Osteocyte (in vitro differentiated cells): ENCODE measurements at regions not wholly inside any gene's neighbourhood (a gene's known extent, or its start where the extent isn't known, plus 50 kb on each side); places are given as distances from the start of the nearest gene placed in this dataset.

Source experiments
- DNase-seq: peaks from one replicate; pipeline ENCODE4 v3.0.0; 2021; ENCODE audit warnings: mixed read lengths; ENCODE audit not compliant: unreplicated experiment; ENCODE audit errors: extremely low spot score
- H3K27ac Mint-ChIP-seq: one replicate; pipeline ENCODE4 v1.8.0; 2021; ENCODE audit warnings: mild to moderate bottlenecking, mixed read lengths; ENCODE audit not compliant: unreplicated experiment
- H3K27me3 Mint-ChIP-seq: one replicate; pipeline ENCODE4 v1.8.0; 2021; ENCODE audit warnings: mixed read lengths; ENCODE audit not compliant: unreplicated experiment
- H3K36me3 Mint-ChIP-seq: one replicate; pipeline ENCODE4 v1.8.0; 2021; ENCODE audit warnings: mixed read lengths; ENCODE audit not compliant: unreplicated experiment
- H3K4me1 Mint-ChIP-seq: one replicate; pipeline ENCODE4 v1.8.0; 2021; ENCODE audit warnings: mixed read lengths; ENCODE audit not compliant: unreplicated experiment
- H3K4me3 Mint-ChIP-seq: one replicate; pipeline ENCODE4 v1.8.0; 2021; ENCODE audit warnings: mild to moderate bottlenecking, moderate library complexity, mixed read lengths; ENCODE audit not compliant: unreplicated experiment
- H3K9me3 Mint-ChIP-seq: one replicate; pipeline ENCODE4 v1.8.0; 2021; ENCODE audit warnings: mixed read lengths; ENCODE audit not compliant: unreplicated experiment
- TF ChIP-seq, protein P1 (sequence below): fragments of 200-600 bp; sonication (generic); IDR thresholded peaks from 2 replicates; pipeline ENCODE4 v1.5.0; 2021; ENCODE audit warnings: antibody characterized with exemption, mild to moderate bottlenecking, moderate library complexity

DNA sequence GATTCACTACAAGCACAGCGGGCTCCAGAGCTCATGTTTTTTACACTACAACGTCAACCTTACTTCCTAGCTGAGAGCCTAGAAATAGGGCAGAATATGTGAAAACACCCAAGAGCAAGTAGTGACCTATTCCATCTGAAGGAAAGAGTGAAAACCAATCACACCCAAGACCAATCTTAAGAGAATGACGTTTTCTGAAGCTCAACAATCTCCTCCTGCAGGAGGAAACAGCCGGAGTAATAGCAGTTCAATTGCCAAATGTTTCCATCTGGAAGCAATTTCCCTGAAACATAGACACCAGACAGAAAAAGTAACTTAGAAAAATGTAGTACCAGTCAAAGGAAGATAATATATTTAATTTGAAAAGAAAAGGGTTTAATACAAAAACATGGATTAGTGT lies 142.4 kb downstream of the ANXA5 start:
- TF ChIP-seq, protein P1, sequence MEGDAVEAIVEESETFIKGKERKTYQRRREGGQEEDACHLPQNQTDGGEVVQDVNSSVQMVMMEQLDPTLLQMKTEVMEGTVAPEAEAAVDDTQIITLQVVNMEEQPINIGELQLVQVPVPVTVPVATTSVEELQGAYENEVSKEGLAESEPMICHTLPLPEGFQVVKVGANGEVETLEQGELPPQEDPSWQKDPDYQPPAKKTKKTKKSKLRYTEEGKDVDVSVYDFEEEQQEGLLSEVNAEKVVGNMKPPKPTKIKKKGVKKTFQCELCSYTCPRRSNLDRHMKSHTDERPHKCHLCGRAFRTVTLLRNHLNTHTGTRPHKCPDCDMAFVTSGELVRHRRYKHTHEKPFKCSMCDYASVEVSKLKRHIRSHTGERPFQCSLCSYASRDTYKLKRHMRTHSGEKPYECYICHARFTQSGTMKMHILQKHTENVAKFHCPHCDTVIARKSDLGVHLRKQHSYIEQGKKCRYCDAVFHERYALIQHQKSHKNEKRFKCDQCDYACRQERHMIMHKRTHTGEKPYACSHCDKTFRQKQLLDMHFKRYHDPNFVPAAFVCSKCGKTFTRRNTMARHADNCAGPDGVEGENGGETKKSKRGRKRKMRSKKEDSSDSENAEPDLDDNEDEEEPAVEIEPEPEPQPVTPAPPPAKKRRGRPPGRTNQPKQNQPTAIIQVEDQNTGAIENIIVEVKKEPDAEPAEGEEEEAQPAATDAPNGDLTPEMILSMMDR = no peak
- Mint-ChIP-seq H3K27ac (no peak overlapping the region), H3K9me3 (no peaks in the 10 kb centered on the region), H3K4me3 (no peak overlapping the region), H3K27me3 (peaks cover 8% of the 10 kb centered on the region), H3K36me3 (no peaks in the 10 kb centered on the region), H3K4me1 (no peaks in the 10 kb centered on the region)
- no peak for DNase-seq

DNA sequence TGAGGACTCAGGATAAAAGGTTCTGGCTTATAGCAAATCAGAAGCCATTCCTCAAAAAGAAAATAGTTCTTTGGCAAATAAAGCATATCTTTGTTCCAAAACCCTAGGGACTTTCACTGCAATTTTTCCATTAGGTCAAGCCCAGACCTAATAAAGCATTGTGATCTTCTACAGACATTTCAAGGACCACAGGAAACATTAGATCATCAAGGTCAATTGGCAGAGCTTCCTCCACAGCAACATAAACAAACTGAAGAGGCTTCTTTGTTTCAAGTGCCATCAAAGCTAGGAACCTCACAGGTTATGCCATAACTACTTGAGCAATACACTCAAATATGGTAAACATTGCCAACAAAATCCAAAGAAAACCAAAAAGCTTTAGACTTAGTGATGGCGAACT lies 144.9 kb downstream of the ANXA5 start:
- no peaks in the 10 kb centered on the region for H3K9me3 Mint-ChIP-seq
- H3K4me1 Mint-ChIP-seq = no peaks in the 10 kb centered on the region
- peaks cover 10% of the 10 kb centered on the region for H3K27me3 Mint-ChIP-seq
- H3K36me3 Mint-ChIP-seq = no peaks in the 10 kb centered on the region
- no peak overlapping the region for H3K27ac Mint-ChIP-seq
- H3K4me3 Mint-ChIP-seq = no peak overlapping the region
- TF ChIP-seq, protein P1 = no peak
- no peak for DNase-seq

DNA sequence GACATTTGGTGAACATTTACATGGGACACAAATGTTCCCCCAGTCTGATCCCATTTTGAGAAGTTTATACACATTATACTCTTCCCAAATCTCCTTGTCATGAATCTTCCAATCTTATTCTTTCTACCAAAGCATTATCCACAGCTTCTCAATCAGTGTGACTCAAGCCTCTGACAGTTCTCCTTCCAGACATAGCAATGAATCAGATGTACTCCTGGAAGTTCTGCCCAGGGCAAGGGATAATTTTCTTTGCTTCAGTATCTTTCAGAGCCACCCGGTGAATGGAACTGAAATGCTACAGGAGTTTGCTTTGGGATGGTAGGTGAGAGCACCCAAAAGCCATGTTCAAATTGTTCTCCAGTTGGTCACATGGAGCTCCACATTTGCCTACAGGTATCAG lies 145.5 kb downstream of the ANXA5 start:
- Mint-ChIP-seq H3K4me3 (no peak overlapping the region), H3K36me3 (no peaks in the 10 kb centered on the region), H3K27me3 (peaks cover 5% of the 10 kb centered on the region), H3K9me3 (no peaks in the 10 kb centered on the region), H3K4me1 (no peaks in the 10 kb centered on the region), H3K27ac (no peak overlapping the region)
- DNase-seq = no peak
- TF ChIP-seq, protein P1 = no peak

DNA sequence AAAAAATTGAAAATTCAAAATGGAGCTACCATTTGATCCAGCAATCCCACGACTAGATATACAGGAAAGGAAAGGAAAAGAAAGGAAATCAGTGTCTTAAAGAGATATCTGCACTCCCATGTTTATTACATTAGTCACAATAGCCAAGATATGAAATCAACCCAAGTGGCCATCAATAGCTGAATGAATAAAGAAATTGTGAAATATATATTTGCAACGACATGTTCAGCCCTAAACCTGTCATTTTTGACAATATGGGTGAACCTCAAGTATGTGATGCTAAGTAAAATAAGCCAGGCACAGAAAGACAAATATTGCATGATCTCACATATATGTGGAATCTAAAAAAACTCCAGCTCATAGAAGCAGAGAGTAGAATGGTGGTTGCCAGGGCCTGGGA lies 155.1 kb downstream of the ANXA5 start:
- Mint-ChIP-seq H3K4me3 (no peak overlapping the region), H3K27me3 (peaks cover 4% of the 10 kb centered on the region), H3K36me3 (no peaks in the 10 kb centered on the region), H3K27ac (no peak overlapping the region), H3K4me1 (no peaks in the 10 kb centered on the region), H3K9me3 (no peaks in the 10 kb centered on the region)
- no peak for DNase-seq
- TF ChIP-seq, protein P1 = no peak

DNA sequence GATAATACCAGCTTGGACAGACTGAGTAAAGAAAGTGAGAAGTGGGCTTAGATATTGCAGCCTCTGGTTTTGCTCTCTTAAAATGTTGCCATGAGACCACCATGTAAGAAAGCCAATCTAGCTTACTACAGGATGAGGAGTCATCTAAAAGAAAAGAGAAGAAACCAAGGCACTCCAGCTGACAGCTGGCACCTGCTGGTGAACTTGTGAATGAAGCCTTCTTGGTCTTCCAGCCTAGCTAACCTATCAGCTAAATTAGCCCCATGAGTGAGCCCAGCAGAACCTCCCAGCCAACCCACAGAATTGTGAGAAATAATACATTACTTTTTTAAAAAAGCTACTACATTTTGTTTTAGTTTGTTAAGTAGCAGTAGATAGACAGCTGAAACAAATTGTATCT lies 154.5 kb upstream of the QRFPR start:
- Mint-ChIP-seq H3K4me1 (no peaks in the 10 kb centered on the region), H3K27me3 (peaks cover 14% of the 10 kb centered on the region), H3K4me3 (no peak overlapping the region), H3K36me3 (no peaks in the 10 kb centered on the region), H3K27ac (no peak overlapping the region), H3K9me3 (no peaks in the 10 kb centered on the region)
- TF ChIP-seq, protein P1 = no peak
- DNase-seq = no peak
